ENCODE measurements at regions not wholly inside any gene's neighbourhood (a gene's known extent, or its start where the extent isn't known, plus 50 kb on each side); places are given as distances from the start of the nearest gene placed in this dataset.
"Not testable (repeated sequence)": the region's sequence is repeated elsewhere in the genome, so short reads cannot be mapped to it uniquely, and the experiment has no call there.

DNA sequence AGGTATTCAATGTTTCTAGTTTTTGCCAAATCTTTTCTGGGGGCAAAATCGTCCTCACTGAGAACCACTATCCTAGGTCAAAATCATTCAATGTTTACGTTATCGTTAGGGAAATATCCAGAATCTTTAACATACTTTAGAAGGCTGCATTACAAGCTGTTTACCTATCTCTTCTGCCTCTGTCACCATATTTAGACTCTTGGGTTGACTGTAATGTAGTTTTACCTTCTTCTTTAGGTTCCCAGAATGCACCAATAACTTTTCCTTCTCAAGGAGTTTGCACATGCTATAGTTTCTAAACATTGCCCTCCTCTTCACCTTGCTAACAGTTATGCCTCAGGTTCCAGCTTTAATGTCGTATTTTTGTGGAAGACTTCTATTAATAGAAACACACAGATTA lies 1185.5 kb upstream of the ADGRB3 start:
- no peak for DNase-seq (ENCODE audit: low read depth)
- TF ChIP-seq, protein P1, sequence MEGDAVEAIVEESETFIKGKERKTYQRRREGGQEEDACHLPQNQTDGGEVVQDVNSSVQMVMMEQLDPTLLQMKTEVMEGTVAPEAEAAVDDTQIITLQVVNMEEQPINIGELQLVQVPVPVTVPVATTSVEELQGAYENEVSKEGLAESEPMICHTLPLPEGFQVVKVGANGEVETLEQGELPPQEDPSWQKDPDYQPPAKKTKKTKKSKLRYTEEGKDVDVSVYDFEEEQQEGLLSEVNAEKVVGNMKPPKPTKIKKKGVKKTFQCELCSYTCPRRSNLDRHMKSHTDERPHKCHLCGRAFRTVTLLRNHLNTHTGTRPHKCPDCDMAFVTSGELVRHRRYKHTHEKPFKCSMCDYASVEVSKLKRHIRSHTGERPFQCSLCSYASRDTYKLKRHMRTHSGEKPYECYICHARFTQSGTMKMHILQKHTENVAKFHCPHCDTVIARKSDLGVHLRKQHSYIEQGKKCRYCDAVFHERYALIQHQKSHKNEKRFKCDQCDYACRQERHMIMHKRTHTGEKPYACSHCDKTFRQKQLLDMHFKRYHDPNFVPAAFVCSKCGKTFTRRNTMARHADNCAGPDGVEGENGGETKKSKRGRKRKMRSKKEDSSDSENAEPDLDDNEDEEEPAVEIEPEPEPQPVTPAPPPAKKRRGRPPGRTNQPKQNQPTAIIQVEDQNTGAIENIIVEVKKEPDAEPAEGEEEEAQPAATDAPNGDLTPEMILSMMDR (conservative IDR thresholded peaks at IDR 0.05; ENCODE audit: control insufficient read depth, insufficient read depth, low read depth, low read length) = no peak
- no peak overlapping the region for H3K4me3 ChIP-seq (ENCODE audit: control insufficient read depth, low read depth, low read length)

DNA sequence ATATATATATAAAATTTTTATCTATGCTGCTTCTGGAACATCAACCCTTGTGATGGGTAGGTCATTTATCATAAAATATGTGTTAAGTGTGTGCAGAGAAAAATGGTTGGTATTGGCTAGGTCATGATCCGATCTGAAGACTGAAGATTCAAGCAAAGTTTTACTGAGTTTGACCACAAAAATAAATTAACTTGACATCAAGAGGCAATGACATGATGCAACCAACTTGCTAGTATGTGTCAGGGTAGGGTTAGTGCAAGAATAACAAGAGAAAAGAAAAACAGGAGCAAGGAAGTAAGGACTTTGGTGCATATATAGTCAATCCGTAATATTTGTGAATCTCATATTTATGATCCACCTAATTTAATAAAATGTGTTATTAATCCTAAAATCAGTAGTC lies 1202.0 kb upstream of the ADGRB3 start:
- TF ChIP-seq, protein P1 (conservative IDR thresholded peaks at IDR 0.05; ENCODE audit: control insufficient read depth, insufficient read depth, low read depth, low read length) = no peak
- peak; percentile 16 for DNase-seq (ENCODE audit: low read depth)
- no peak overlapping the region for H3K4me3 ChIP-seq (ENCODE audit: control insufficient read depth, low read depth, low read length)

DNA sequence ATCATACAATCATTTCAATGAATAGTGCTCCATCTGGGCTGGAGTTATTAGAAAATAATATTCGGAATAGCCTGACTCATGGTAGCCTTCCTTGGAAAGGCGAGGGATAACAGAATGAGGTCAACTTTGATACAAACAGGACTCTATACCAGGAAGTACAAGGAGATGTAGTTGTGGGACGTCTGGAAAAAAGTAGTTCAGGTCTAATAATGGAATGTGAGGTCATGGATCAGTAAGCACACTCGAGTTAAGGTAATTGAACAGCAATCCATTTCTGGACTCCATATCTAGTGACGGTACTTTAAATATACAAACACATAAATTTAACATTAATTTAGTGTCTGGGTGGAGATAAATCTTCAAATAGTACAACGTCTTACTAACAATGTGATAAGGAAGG lies 1204.0 kb upstream of the ADGRB3 start:
- TF ChIP-seq, protein P1 (conservative IDR thresholded peaks at IDR 0.05; ENCODE audit: control insufficient read depth, insufficient read depth, low read depth, low read length) = no peak
- DNase-seq (ENCODE audit: low read depth) = no peak
- no peak overlapping the region for H3K4me3 ChIP-seq (ENCODE audit: control insufficient read depth, low read depth, low read length)

DNA sequence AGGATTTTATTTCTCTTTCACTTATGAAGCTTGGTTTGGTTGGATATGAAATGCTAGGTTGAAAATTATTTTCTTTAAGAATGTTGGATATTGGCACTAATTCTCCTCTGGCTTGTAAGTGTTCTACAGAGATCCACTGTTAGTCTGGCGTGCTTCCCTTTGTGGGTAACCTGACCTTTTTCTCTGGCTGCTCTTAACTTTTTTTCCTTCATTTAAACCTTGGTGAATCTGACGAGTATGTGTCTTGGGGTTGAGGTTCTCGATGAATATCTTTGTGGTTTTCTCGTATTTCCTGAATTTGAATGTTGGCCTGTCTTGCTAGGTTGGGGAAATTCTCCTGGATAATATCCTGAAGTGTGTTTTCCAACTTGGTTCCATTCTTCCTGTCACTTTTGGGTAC lies 1208.4 kb upstream of the ADGRB3 start:
- not testable (repeated sequence) for H3K4me3 ChIP-seq (ENCODE audit: control insufficient read depth, low read depth, low read length); DNase-seq (ENCODE audit: low read depth)

DNA sequence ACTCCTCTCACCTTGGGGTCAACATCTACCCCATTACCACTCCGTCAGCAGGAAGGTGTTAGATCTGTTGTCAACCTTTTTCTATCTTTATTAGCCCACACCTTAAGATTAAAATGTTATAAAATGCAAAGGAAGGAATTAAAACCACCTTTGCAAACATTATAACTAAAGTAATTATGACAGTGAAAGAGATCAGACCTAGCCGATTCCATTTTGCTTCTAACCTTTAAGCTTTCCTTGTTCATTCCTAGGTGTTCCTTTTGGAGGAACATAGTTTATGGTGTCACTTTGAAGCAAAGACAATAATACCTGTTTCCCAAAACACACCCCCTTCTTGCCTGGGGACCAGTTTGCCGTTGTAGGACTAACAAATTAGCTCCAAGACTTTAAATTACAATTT lies 1223.0 kb upstream of the ADGRB3 start:
- TF ChIP-seq, protein P1 (conservative IDR thresholded peaks at IDR 0.05; ENCODE audit: control insufficient read depth, insufficient read depth, low read depth, low read length) = no peak
- no peak overlapping the region for H3K4me3 ChIP-seq (ENCODE audit: control insufficient read depth, low read depth, low read length)
- DNase-seq (ENCODE audit: low read depth) = no peak

DNA sequence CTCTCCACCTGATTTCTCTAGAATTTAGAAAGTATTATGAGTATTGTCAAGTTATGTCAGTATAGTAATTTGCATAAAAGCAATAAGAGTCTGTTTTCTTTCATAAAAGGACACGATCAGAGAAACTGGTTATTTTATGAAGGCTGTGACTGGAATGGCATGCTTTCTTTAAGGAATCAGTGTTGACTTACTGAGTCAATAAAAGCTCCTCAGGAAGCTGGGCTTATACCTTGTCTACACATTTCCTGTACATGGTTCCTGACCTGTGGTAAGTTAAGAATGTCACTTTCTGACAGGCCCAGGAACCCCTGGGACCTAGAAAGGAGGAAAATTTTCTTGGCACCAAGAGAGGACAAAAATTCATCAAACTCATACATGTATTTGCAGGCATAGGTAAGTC lies 1224.0 kb upstream of the ADGRB3 start:
- no peak for DNase-seq (ENCODE audit: low read depth)
- TF ChIP-seq, protein P1 (conservative IDR thresholded peaks at IDR 0.05; ENCODE audit: control insufficient read depth, insufficient read depth, low read depth, low read length) = no peak
- no peak overlapping the region for H3K4me3 ChIP-seq (ENCODE audit: control insufficient read depth, low read depth, low read length)

DNA sequence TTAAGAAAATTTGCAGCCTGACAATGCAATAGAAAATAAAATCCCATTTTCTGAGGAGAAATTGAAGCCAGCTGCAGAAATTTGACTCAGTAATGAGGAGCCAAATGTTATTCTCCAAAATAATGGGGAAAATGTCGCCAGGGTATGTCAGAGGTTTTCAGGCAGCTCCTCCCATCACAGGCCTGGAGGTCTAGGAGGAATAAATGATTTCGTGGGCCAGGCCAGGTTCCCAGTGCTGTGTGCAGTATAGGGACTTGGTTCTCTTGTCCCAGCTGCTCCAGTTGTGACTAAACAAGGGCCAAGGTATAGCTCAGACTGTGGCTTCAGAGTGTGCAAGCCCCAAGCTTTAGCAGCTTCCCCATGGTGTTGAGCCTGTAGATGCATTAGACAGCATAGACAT lies 1240.8 kb upstream of the ADGRB3 start:
- no peak overlapping the region for H3K4me3 ChIP-seq (ENCODE audit: control insufficient read depth, low read depth, low read length)
- TF ChIP-seq, protein P1 (conservative IDR thresholded peaks at IDR 0.05; ENCODE audit: control insufficient read depth, insufficient read depth, low read depth, low read length) = no peak
- DNase-seq (ENCODE audit: low read depth) = no peak
